ENCODE measurements at regions not wholly inside any gene's neighbourhood (a gene's known extent, or its start where the extent isn't known, plus 50 kb on each side); places are given as distances from the start of the nearest gene placed in this dataset.
A peak's percentile ranks its signal among the peaks of the same experiment; 100 is the strongest.

DNA sequence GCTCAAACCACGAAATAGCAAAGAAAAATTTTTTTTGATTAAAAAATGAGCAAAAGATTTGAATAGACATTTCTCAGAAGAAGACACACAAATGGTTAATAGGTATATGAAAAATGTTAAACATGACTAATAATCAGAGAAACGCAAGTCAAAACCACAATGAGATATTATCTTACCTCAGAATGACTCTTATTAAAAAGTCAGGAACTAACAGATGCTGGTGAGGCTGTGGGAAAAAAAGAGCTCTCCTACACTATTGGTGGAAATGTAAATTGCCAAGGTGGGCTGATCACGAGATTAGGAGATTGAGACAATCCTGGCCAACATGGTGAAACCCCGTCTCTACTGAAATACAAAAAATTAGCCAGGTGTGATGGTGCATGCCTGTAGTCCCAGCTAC is 315.5 kb upstream of the FLRT2 start:
- CTCF ChIA-PET = interaction anchor here (2.3 kb wide), 1 partner anchor 314 kb away, joined by 5 read pairs; no protein-coding TSS in a partner anchor
- H3K27me3 Mint-ChIP-seq (ENCODE audit: insufficient read depth, unreplicated experiment) = no peaks in the 10 kb centered on the region
- intact Hi-C loops (cut with micrococcal nuclease) = no loop called here
- no peaks in the 10 kb centered on the region for H3K4me1 Mint-ChIP-seq (ENCODE audit: insufficient read depth, unreplicated experiment)
- POLR2A ChIA-PET = interaction anchor here (1.0 kb wide), 1 partner anchor 28 kb away, joined by 3 read pairs; no protein-coding TSS in a partner anchor
- no TSS peak for BruUV-seq (replicated peaks)
- no peaks in the 10 kb centered on the region for H3K9me3 Mint-ChIP-seq (ENCODE audit: unreplicated experiment)
- H3K27ac Mint-ChIP-seq (ENCODE audit: low read depth, unreplicated experiment) = no peak overlapping the region
- TF ChIP-seq, protein P1, sequence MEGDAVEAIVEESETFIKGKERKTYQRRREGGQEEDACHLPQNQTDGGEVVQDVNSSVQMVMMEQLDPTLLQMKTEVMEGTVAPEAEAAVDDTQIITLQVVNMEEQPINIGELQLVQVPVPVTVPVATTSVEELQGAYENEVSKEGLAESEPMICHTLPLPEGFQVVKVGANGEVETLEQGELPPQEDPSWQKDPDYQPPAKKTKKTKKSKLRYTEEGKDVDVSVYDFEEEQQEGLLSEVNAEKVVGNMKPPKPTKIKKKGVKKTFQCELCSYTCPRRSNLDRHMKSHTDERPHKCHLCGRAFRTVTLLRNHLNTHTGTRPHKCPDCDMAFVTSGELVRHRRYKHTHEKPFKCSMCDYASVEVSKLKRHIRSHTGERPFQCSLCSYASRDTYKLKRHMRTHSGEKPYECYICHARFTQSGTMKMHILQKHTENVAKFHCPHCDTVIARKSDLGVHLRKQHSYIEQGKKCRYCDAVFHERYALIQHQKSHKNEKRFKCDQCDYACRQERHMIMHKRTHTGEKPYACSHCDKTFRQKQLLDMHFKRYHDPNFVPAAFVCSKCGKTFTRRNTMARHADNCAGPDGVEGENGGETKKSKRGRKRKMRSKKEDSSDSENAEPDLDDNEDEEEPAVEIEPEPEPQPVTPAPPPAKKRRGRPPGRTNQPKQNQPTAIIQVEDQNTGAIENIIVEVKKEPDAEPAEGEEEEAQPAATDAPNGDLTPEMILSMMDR (IDR thresholded peaks at IDR 0.05; ENCODE audit: unreplicated experiment) = no peak
- no peaks in the 10 kb centered on the region for H3K36me3 Mint-ChIP-seq (ENCODE audit: insufficient read depth, unreplicated experiment)
- peak; percentile 48 for DNase-seq (ENCODE audit: unreplicated experiment)
- no peak overlapping the region for H3K4me3 Mint-ChIP-seq (ENCODE audit: unreplicated experiment)

DNA sequence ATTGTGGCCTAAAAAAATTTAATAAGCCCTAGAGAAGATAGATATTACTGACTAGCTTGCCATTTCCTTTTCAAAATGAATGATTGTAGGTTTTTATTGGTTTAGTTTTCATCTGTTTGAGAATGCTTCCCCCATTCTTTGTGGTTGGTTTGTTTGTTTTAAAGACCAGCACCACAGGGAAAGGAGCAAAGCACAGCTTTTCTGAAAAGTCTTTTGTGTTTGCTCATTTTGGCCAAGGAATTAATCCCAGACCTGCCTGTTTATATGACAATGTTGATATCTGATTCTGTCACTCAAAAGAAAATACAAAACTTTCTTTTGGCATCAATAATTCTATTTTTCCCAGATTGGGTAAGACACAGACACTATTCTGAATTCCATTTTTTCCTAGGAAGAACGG is 312.5 kb upstream of the FLRT2 start:
- CTCF ChIA-PET = interaction anchor here (0.6 to 0.8 kb wide), 2 partner anchors 17 to 33 kb away, joined by 3 to 4 read pairs; no protein-coding TSS in a partner anchor
- Mint-ChIP-seq H3K4me3 (ENCODE audit: unreplicated experiment) (no peak overlapping the region), H3K27ac (ENCODE audit: low read depth, unreplicated experiment) (no peak overlapping the region), H3K9me3 (ENCODE audit: unreplicated experiment) (no peaks in the 10 kb centered on the region), H3K27me3 (ENCODE audit: insufficient read depth, unreplicated experiment) (no peaks in the 10 kb centered on the region), H3K4me1 (ENCODE audit: insufficient read depth, unreplicated experiment) (no peaks in the 10 kb centered on the region), H3K36me3 (ENCODE audit: insufficient read depth, unreplicated experiment) (no peaks in the 10 kb centered on the region)
- no TSS peak for BruUV-seq (replicated peaks)
- TF ChIP-seq, protein P1 (IDR thresholded peaks at IDR 0.05; ENCODE audit: unreplicated experiment) = no peak
- intact Hi-C loops (cut with micrococcal nuclease) = no loop called here
- DNase-seq (ENCODE audit: unreplicated experiment) = no peak
- POLR2A ChIA-PET = interaction anchor here (0.6 kb wide), 1 partner anchor 415 kb away, joined by 4 read pairs; no protein-coding TSS in a partner anchor

DNA sequence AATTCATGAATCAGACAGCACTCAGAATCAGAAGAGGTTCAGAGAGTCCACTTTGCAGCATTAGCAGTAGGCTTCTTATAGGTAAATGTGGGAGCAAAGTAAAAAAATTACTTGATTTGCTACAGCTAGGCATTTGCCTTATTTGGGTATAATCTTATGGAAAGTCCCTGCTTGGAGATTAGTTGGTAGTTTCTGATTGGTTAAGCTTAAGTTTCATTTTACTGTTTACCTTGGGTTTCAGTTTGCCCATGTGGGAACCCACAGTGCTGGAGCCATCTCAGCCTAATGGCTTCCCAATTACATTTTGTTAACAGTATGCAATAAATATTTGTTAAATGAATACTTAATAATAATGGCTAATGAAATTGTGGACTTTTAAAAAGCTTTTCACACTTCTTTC is 311.0 kb upstream of the FLRT2 start:
- Mint-ChIP-seq H3K27ac (ENCODE audit: low read depth, unreplicated experiment) (no peak overlapping the region), H3K36me3 (ENCODE audit: insufficient read depth, unreplicated experiment) (no peaks in the 10 kb centered on the region), H3K27me3 (ENCODE audit: insufficient read depth, unreplicated experiment) (no peaks in the 10 kb centered on the region), H3K9me3 (ENCODE audit: unreplicated experiment) (no peaks in the 10 kb centered on the region), H3K4me1 (ENCODE audit: insufficient read depth, unreplicated experiment) (no peaks in the 10 kb centered on the region), H3K4me3 (ENCODE audit: unreplicated experiment) (no peak overlapping the region)
- no TSS peak for BruUV-seq (replicated peaks)
- no peak for DNase-seq (ENCODE audit: unreplicated experiment)
- CTCF ChIA-PET = interaction anchor here (0.8 to 0.9 kb wide), 2 partner anchors 23 to 114 kb away, joined by 3 to 4 read pairs; no protein-coding TSS in a partner anchor
- TF ChIP-seq, protein P1 (IDR thresholded peaks at IDR 0.05; ENCODE audit: unreplicated experiment) = no peak
- intact Hi-C loops (cut with micrococcal nuclease) = no loop called here
- POLR2A ChIA-PET = interaction anchor here (1.7 kb wide), 1 partner anchor 15 kb away, joined by 4 read pairs; no protein-coding TSS in a partner anchor

DNA sequence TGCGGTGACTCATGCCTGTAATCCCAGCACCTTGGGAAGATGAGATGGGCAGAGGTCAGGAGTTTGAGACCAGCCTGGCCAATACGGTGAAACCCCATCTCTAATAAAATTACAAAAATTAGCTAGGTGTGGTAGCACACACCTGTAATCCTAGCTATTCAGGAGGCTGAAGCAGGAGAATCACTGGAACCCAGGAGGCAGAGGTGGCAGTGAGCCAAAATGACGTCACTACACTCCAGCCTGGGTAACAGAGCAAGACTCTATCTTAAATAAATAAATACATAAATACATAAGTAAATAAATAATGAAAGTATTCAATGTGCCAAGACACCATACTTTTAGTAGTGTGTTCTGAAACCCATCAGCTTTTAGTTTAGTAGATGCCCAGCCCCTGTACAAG is 308.1 kb upstream of the FLRT2 start:
- Mint-ChIP-seq H3K9me3 (ENCODE audit: unreplicated experiment) (no peaks in the 10 kb centered on the region), H3K27ac (ENCODE audit: low read depth, unreplicated experiment) (no peak overlapping the region), H3K4me3 (ENCODE audit: unreplicated experiment) (no peak overlapping the region), H3K27me3 (ENCODE audit: insufficient read depth, unreplicated experiment) (no peaks in the 10 kb centered on the region), H3K36me3 (ENCODE audit: insufficient read depth, unreplicated experiment) (no peaks in the 10 kb centered on the region), H3K4me1 (ENCODE audit: insufficient read depth, unreplicated experiment) (no peaks in the 10 kb centered on the region)
- BruUV-seq (replicated peaks) = no TSS peak
- intact Hi-C loops (cut with micrococcal nuclease) = no loop called here
- TF ChIP-seq, protein P1 (IDR thresholded peaks at IDR 0.05; ENCODE audit: unreplicated experiment) = no peak
- CTCF ChIA-PET = no interaction called here
- no peak for DNase-seq (ENCODE audit: unreplicated experiment)
- POLR2A ChIA-PET = interaction anchor here (0.6 to 2.1 kb wide), 2 partner anchors 13 to 1564 kb away, joined by 3 to 6 read pairs; no protein-coding TSS in a partner anchor
